ENCODE measurements at regions not wholly inside any gene's neighbourhood (a gene's known extent, or its start where the extent isn't known, plus 50 kb on each side); places are given as distances from the start of the nearest gene placed in this dataset.

- TF ChIP-seq CTCF (IDR thresholded peaks at IDR 0.05; ENCODE audit: low read depth, low read length, poor library complexity, severe bottlenecking), result no peak
- TF ChIP-seq EZH2phosphoT487 (IDR thresholded peaks at IDR 0.05; ENCODE audit: borderline replicate concordance, low read length), result no peak
Measured at GRCh38 chr5:33072726-33073125, 361.6 kb downstream of the NPR3 start.

Measured in DOHH2 (cell line).